H1 (cell line): ENCODE measurements at regions not wholly inside any gene's neighbourhood (a gene's known extent, or its start where the extent isn't known, plus 50 kb on each side); places are given as distances from the start of the nearest gene placed in this dataset.

ENCODE experiments used
- NRF1 ChIP-seq: IDR thresholded peaks from 2 replicates; pipeline ENCODE4 v1.6.1; 2011; ENCODE audit warnings: mild to moderate bottlenecking, low read depth, low read length, improper control_type of control experiment
- USF2 ChIP-seq: IDR thresholded peaks from 2 replicates; pipeline ENCODE4 v1.6.1; 2011; ENCODE audit warnings: low read length, improper control_type of control experiment

GRCh38 chr7:10875080-10875479 is 98.6 kb upstream of the PHF14 start (continued):
- no peak for TF ChIP-seq USF2
- no peak for TF ChIP-seq NRF1
